ENCODE measurements at regions not wholly inside any gene's neighbourhood (a gene's known extent, or its start where the extent isn't known, plus 50 kb on each side); places are given as distances from the start of the nearest gene placed in this dataset.
"Not testable (repeated sequence)": the region's sequence is repeated elsewhere in the genome, so short reads cannot be mapped to it uniquely, and the experiment has no call there.

GRCh38 chr7:76971201-76971600 is 61.0 kb downstream of the SPDYE17 start:
- H3K36me3 ChIP-seq (ENCODE audit: control insufficient read depth in 4 of 4, insufficient read depth in 4 of 4, low read length in 3 of 4); DNase-seq; CTCF ChIA-PET; H3K27ac ChIP-seq (ENCODE audit: insufficient read depth in 1 of 2, low read depth in 1 of 2, low read length in 2 of 2, poor library complexity in 1 of 2, severe bottlenecking in 2 of 2); H3K4me3 ChIP-seq (ENCODE audit: control insufficient read depth in 1 of 7, extremely low read depth in 1 of 7, insufficient read depth in 4 of 7, low read depth in 2 of 7, low read length in 6 of 7); H3K4me1 ChIP-seq (ENCODE audit: control extremely low read depth in 1 of 4, control insufficient read depth in 4 of 4, insufficient read depth in 4 of 4, low read length in 3 of 4); H3K27me3 ChIP-seq (replicated peaks in 2 of 5; ENCODE audit: control insufficient read depth in 4 of 5, insufficient read depth in 5 of 5, low read length in 4 of 5); H3K9me3 ChIP-seq (ENCODE audit: control extremely low read depth in 1 of 5, control insufficient read depth in 4 of 5, insufficient read depth in 2 of 5, low read depth in 1 of 5, low read length in 4 of 5); POLR2A ChIA-PET: not testable (repeated sequence)
- WGBS (ENCODE audit: insufficient coverage) = no CpG with 5 or more reads among the region's 6 CpGs

GRCh38 chr7:76969892-76970291 is 62.3 kb downstream of the SPDYE17 start:
- no CpG with 5 or more reads among the region's 7 CpGs for WGBS (ENCODE audit: insufficient coverage)
- H3K9me3 ChIP-seq (ENCODE audit: control extremely low read depth in 1 of 5, control insufficient read depth in 4 of 5, insufficient read depth in 2 of 5, low read depth in 1 of 5, low read length in 4 of 5); H3K27ac ChIP-seq (ENCODE audit: insufficient read depth in 1 of 2, low read depth in 1 of 2, low read length in 2 of 2, poor library complexity in 1 of 2, severe bottlenecking in 2 of 2); H3K4me3 ChIP-seq (ENCODE audit: control insufficient read depth in 1 of 7, extremely low read depth in 1 of 7, insufficient read depth in 4 of 7, low read depth in 2 of 7, low read length in 6 of 7); POLR2A ChIA-PET; DNase-seq; H3K27me3 ChIP-seq (replicated peaks in 2 of 5; ENCODE audit: control insufficient read depth in 4 of 5, insufficient read depth in 5 of 5, low read length in 4 of 5); H3K4me1 ChIP-seq (ENCODE audit: control extremely low read depth in 1 of 4, control insufficient read depth in 4 of 4, insufficient read depth in 4 of 4, low read length in 3 of 4); H3K36me3 ChIP-seq (ENCODE audit: control insufficient read depth in 4 of 4, insufficient read depth in 4 of 4, low read length in 3 of 4); CTCF ChIA-PET: not testable (repeated sequence)

GRCh38 chr7:76965731-76966548 is 66.2 kb downstream of the SPDYE17 start:
- WGBS (ENCODE audit: insufficient coverage) = no CpG with 5 or more reads among the region's 17 CpGs
- H3K27ac ChIP-seq (ENCODE audit: insufficient read depth in 1 of 2, low read depth in 1 of 2, low read length in 2 of 2, poor library complexity in 1 of 2, severe bottlenecking in 2 of 2); H3K4me1 ChIP-seq (ENCODE audit: control extremely low read depth in 1 of 4, control insufficient read depth in 4 of 4, insufficient read depth in 4 of 4, low read length in 3 of 4); H3K9me3 ChIP-seq (ENCODE audit: control extremely low read depth in 1 of 5, control insufficient read depth in 4 of 5, insufficient read depth in 2 of 5, low read depth in 1 of 5, low read length in 4 of 5); DNase-seq; H3K36me3 ChIP-seq (ENCODE audit: control insufficient read depth in 4 of 4, insufficient read depth in 4 of 4, low read length in 3 of 4); POLR2A ChIA-PET; H3K27me3 ChIP-seq (replicated peaks in 2 of 5; ENCODE audit: control insufficient read depth in 4 of 5, insufficient read depth in 5 of 5, low read length in 4 of 5); CTCF ChIA-PET; H3K4me3 ChIP-seq (ENCODE audit: control insufficient read depth in 1 of 7, extremely low read depth in 1 of 7, insufficient read depth in 4 of 7, low read depth in 2 of 7, low read length in 6 of 7): not testable (repeated sequence)

- no CpG with 5 or more reads among the region's 8 CpGs for WGBS (ENCODE audit: insufficient coverage)
- H3K27me3 ChIP-seq (replicated peaks in 2 of 5; ENCODE audit: control insufficient read depth in 4 of 5, insufficient read depth in 5 of 5, low read length in 4 of 5); DNase-seq; H3K27ac ChIP-seq (ENCODE audit: insufficient read depth in 1 of 2, low read depth in 1 of 2, low read length in 2 of 2, poor library complexity in 1 of 2, severe bottlenecking in 2 of 2); CTCF ChIA-PET; H3K9me3 ChIP-seq (ENCODE audit: control extremely low read depth in 1 of 5, control insufficient read depth in 4 of 5, insufficient read depth in 2 of 5, low read depth in 1 of 5, low read length in 4 of 5); H3K36me3 ChIP-seq (ENCODE audit: control insufficient read depth in 4 of 4, insufficient read depth in 4 of 4, low read length in 3 of 4); POLR2A ChIA-PET; H3K4me1 ChIP-seq (ENCODE audit: control extremely low read depth in 1 of 4, control insufficient read depth in 4 of 4, insufficient read depth in 4 of 4, low read length in 3 of 4); H3K4me3 ChIP-seq (ENCODE audit: control insufficient read depth in 1 of 7, extremely low read depth in 1 of 7, insufficient read depth in 4 of 7, low read depth in 2 of 7, low read length in 6 of 7): not testable (repeated sequence)
Measured at GRCh38 chr7:76964050-76964449, 68.1 kb downstream of the SPDYE17 start.

- H3K27me3 ChIP-seq (replicated peaks in 2 of 5; ENCODE audit: control insufficient read depth in 4 of 5, insufficient read depth in 5 of 5, low read length in 4 of 5); DNase-seq; POLR2A ChIA-PET; CTCF ChIA-PET; H3K4me3 ChIP-seq (ENCODE audit: control insufficient read depth in 1 of 7, extremely low read depth in 1 of 7, insufficient read depth in 4 of 7, low read depth in 2 of 7, low read length in 6 of 7); H3K36me3 ChIP-seq (ENCODE audit: control insufficient read depth in 4 of 4, insufficient read depth in 4 of 4, low read length in 3 of 4); H3K27ac ChIP-seq (ENCODE audit: insufficient read depth in 1 of 2, low read depth in 1 of 2, low read length in 2 of 2, poor library complexity in 1 of 2, severe bottlenecking in 2 of 2); H3K9me3 ChIP-seq (ENCODE audit: control extremely low read depth in 1 of 5, control insufficient read depth in 4 of 5, insufficient read depth in 2 of 5, low read depth in 1 of 5, low read length in 4 of 5); H3K4me1 ChIP-seq (ENCODE audit: control extremely low read depth in 1 of 4, control insufficient read depth in 4 of 4, insufficient read depth in 4 of 4, low read length in 3 of 4): not testable (repeated sequence)
- no CpG with 5 or more reads among the region's 7 CpGs for WGBS (ENCODE audit: insufficient coverage)
Measured at GRCh38 chr7:76963061-76963460, 69.1 kb downstream of the SPDYE17 start.

GRCh38 chr7:76960400-76960986 is 71.7 kb downstream of the SPDYE17 start:
- H3K9me3 ChIP-seq (ENCODE audit: control extremely low read depth in 1 of 5, control insufficient read depth in 4 of 5, insufficient read depth in 2 of 5, low read depth in 1 of 5, low read length in 4 of 5); H3K27me3 ChIP-seq (replicated peaks in 2 of 5; ENCODE audit: control insufficient read depth in 4 of 5, insufficient read depth in 5 of 5, low read length in 4 of 5); H3K4me1 ChIP-seq (ENCODE audit: control extremely low read depth in 1 of 4, control insufficient read depth in 4 of 4, insufficient read depth in 4 of 4, low read length in 3 of 4); CTCF ChIA-PET; H3K4me3 ChIP-seq (ENCODE audit: control insufficient read depth in 1 of 7, extremely low read depth in 1 of 7, insufficient read depth in 4 of 7, low read depth in 2 of 7, low read length in 6 of 7); H3K27ac ChIP-seq (ENCODE audit: insufficient read depth in 1 of 2, low read depth in 1 of 2, low read length in 2 of 2, poor library complexity in 1 of 2, severe bottlenecking in 2 of 2); DNase-seq; H3K36me3 ChIP-seq (ENCODE audit: control insufficient read depth in 4 of 4, insufficient read depth in 4 of 4, low read length in 3 of 4); POLR2A ChIA-PET: not testable (repeated sequence)
- no CpG with 5 or more reads among the region's 16 CpGs for WGBS (ENCODE audit: insufficient coverage)

- no CpG with 5 or more reads among the region's 69 CpGs for WGBS (ENCODE audit: insufficient coverage)
- DNase-seq = not testable (repeated sequence)
Measured at GRCh38 chr7:76959573-76960399, 72.4 kb downstream of the SPDYE17 start.

More at GRCh38 chr7:76959573-76960399, 72.4 kb downstream of the SPDYE17 start:
- CTCF ChIA-PET; H3K4me1 ChIP-seq (ENCODE audit: control extremely low read depth in 1 of 4, control insufficient read depth in 4 of 4, insufficient read depth in 4 of 4, low read length in 3 of 4); H3K36me3 ChIP-seq (ENCODE audit: control insufficient read depth in 4 of 4, insufficient read depth in 4 of 4, low read length in 3 of 4); H3K9me3 ChIP-seq (ENCODE audit: control extremely low read depth in 1 of 5, control insufficient read depth in 4 of 5, insufficient read depth in 2 of 5, low read depth in 1 of 5, low read length in 4 of 5); H3K4me3 ChIP-seq (ENCODE audit: control insufficient read depth in 1 of 7, extremely low read depth in 1 of 7, insufficient read depth in 4 of 7, low read depth in 2 of 7, low read length in 6 of 7); POLR2A ChIA-PET; H3K27ac ChIP-seq (ENCODE audit: insufficient read depth in 1 of 2, low read depth in 1 of 2, low read length in 2 of 2, poor library complexity in 1 of 2, severe bottlenecking in 2 of 2); H3K27me3 ChIP-seq (replicated peaks in 2 of 5; ENCODE audit: control insufficient read depth in 4 of 5, insufficient read depth in 5 of 5, low read length in 4 of 5): not testable (repeated sequence)
